ENCODE measurements at regions not wholly inside any gene's neighbourhood (a gene's known extent, or its start where the extent isn't known, plus 50 kb on each side); places are given as distances from the start of the nearest gene placed in this dataset.

- TF ChIP-seq, protein P1, sequence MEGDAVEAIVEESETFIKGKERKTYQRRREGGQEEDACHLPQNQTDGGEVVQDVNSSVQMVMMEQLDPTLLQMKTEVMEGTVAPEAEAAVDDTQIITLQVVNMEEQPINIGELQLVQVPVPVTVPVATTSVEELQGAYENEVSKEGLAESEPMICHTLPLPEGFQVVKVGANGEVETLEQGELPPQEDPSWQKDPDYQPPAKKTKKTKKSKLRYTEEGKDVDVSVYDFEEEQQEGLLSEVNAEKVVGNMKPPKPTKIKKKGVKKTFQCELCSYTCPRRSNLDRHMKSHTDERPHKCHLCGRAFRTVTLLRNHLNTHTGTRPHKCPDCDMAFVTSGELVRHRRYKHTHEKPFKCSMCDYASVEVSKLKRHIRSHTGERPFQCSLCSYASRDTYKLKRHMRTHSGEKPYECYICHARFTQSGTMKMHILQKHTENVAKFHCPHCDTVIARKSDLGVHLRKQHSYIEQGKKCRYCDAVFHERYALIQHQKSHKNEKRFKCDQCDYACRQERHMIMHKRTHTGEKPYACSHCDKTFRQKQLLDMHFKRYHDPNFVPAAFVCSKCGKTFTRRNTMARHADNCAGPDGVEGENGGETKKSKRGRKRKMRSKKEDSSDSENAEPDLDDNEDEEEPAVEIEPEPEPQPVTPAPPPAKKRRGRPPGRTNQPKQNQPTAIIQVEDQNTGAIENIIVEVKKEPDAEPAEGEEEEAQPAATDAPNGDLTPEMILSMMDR (IDR thresholded peaks at IDR 0.05; ENCODE audit: poor library complexity) = no peak
- TF ChIP-seq EZH2phosphoT487 (IDR thresholded peaks at IDR 0.05; ENCODE audit: low read depth, severe bottlenecking, unreplicated experiment) (no peak), EZH2 (IDR thresholded peaks at IDR 0.05; ENCODE audit: borderline replicate concordance) (no peak)
These were observed 702.3 kb downstream of the DIAPH3 start for GRCh38 chr13:59461411-59461810.

All from hepatocyte (in vitro differentiated cells).